ENCODE measurements at regions not wholly inside any gene's neighbourhood (a gene's known extent, or its start where the extent isn't known, plus 50 kb on each side); places are given as distances from the start of the nearest gene placed in this dataset.

GRCh38 chr7:69295977-69296376 is 302.3 kb upstream of the AUTS2 start:
- no peak for TF ChIP-seq CTCF (IDR thresholded peaks at IDR 0.05)
- TF ChIP-seq EP300 (IDR thresholded peaks at IDR 0.05): no peak
